ENCODE measurements at regions not wholly inside any gene's neighbourhood (a gene's known extent, or its start where the extent isn't known, plus 50 kb on each side); places are given as distances from the start of the nearest gene placed in this dataset.

DNA sequence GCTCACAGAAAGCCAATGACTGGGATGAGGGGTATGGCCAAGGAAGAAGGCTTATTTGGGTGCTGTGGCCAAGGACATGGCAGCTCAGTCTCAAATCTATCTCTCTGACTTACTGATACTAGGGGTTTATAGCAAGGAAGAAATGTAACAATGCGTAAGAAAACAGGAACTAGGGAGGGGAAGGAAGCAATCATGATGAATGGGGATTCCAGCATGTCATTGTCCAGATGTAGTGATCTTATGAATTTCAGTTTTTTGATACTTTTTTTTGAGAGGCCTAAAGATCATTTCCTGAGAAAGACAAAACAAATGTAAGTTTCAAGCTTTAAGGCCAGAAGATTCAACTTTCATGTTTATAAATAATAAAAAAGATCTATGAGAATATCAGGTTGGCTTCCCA, 298.6 kb upstream of the FAM98A start:
- no peak for DNase-seq (ENCODE audit: low read depth)

- DNase-seq (ENCODE audit: low read depth) = no peak
Observed at GRCh38 chr2:33893824-33894223, 294.7 kb upstream of the FAM98A start.

GRCh38 chr2:33891616-33892015, 292.5 kb upstream of the FAM98A start:
- DNase-seq (ENCODE audit: low read depth) = no peak

DNA sequence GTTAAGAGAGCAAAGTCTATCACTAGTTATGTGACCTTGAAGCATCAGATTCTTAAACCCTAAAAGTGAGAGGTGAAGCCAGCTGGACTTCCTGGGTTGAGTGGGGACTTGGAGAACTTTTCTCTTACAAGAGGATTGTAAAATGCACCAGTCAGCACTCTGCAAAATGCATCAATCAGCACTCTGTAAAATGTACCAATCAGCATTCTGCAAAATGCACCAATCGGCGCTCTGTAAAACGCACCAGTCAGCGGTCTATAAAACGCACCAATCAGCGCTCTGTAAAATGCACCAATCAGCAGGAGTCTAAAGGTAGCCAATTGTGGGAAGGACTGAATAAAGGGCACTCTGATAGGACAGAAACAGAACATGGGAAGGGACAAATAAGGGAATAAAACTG, 291.6 kb upstream of the FAM98A start:
- no peak for DNase-seq (ENCODE audit: low read depth)

GRCh38 chr2:33877348-33878016, 278.4 kb upstream of the FAM98A start:
- DNase-seq (ENCODE audit: low read depth) = no peak

DNA sequence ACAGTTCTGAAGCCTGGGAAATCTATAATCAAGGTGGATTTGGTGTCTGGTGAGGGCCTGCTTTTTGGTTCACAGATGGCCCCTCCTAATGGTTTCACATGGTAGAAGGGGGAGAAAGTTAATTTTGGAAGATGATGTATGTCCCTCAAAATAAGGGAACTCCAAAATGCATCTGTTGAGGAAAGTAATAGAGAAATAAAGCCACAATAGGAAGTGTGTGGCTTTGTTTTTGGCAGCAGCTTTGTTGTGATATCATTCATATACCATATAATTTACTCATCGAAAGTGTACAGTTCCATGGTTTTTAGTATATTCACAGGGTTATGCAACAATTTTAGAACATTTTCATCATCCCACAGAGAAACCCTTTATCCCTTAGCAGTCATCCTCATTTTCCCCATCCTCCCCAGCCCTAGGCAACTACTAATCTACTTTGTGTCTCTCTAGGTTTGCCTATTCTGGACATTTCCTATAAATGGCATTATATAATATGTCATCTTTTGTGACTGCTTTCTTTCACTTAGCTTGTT, 274.0 kb upstream of the FAM98A start:
- no peak for DNase-seq (ENCODE audit: low read depth)

DNA sequence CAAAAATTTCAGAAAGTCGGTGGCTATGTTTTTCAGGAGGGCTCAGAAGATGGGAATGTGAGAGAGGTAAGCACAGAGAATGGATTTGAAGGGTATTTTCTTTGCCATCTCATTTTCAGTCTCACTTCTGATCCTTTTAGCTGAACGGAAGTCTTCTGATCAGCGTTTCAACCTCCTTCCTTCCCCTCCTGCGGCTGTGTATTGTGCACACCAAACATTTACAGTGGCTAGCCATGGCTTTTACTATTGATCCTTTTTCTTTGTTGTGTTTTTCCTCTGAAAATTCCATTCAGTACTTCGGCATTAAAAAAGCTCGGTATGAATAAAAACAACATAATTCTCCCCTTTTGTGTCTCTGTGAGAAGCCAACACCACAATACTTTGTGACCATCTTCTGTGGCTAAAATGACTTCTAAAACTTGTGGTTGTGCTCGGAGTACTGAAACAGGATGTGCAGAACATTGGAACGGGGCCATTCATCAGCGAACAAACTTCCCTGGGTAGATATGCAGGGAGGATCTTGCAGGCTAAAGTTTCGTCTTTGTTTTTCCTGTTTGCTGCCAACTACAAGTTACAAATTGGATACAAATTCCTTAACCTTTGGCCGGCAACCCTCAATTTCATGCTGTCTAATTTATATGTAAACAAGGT, 260.8 kb upstream of the FAM98A start:
- DNase-seq (ENCODE audit: low read depth) = peak; percentile 56

- no peak for DNase-seq (ENCODE audit: low read depth)
Observed at GRCh38 chr2:33859176-33859575, 260.1 kb upstream of the FAM98A start.

- peak; percentile 74 for DNase-seq (ENCODE audit: low read depth)
Observed at GRCh38 chr2:33848486-33848885, 249.4 kb upstream of the FAM98A start.

DNA sequence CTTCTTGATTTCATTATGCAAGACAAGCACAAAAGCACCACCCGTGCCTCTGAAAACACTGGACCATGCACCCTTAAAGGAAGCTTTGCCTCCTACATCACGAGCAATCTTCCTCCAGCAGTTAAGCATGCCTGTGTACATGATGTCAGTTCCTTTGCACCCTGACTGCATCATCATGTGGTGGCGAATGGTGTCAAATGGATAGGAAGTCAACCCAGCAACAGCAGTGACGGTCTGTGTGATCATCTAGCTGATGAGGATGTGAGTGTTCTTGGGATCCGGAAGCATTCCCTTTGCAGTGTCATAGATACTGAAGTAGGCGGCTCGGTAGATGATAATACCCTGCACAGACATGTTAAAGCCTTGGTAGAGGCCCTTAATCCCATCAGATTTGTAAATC, 240.7 kb upstream of the FAM98A start:
- no peak for DNase-seq (ENCODE audit: low read depth)

DNA sequence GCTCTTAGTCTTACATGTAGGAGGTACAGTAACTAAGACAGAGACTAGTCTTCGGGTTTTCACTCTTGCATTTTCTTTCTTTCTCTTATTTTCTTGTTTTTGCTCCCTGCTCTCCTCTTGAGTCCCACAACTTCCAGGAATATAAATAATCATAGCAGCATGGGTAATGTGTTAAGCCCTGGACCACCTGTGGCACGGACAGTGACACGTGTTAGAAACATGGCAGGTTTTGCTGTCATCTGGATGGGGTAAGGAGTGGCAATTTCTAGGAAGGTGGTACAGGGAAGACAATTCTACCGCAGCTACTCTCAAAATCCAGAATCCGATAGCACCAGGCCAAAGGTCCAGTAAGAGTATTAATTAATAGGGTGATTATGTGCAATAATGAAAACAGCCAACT, 237.5 kb upstream of the FAM98A start:
- DNase-seq (ENCODE audit: low read depth) = no peak

DNA sequence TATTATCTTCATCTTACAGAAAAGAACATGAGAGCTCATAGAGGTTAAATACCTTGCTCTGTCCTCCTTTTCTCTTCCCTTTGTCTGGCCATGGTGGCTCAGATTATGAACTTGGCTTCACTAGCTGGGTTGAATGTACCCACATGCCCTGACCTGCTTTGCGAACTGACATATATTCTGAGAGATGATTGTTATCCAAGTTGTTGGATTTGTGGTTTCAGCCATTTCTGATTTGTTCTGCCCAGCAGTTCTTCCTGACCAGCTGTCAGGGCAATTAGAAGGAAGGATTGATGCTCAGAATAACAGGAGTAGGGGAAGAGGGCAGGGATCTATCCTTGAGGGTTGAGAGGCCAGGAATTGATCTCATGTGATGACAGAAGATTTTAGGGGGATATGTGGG, 236.8 kb upstream of the FAM98A start:
- peak; percentile 15 for DNase-seq (ENCODE audit: low read depth)

GRCh38 chr2:33822964-33823363, 223.9 kb upstream of the FAM98A start:
- no peak for DNase-seq (ENCODE audit: low read depth)

DNA sequence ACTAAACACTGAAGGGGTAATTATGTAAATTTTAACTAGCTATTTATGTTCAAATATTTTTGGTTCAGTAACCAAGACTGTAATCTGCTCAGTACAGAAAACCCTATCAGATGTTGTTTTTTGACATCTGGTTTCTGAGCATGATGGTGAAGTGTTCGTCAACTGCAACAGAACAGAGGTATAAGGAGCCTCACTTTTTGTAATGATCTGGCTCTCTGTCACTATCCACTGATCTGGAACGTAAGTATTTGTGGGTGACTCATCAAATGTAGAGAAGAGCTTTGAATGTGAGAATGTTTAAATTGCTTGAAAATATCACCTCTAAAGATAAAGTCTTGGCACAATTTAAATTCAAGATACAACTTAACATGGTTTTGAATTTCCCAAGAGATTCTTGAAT, 213.6 kb upstream of the FAM98A start:
- DNase-seq (ENCODE audit: low read depth) = peak; percentile 48

- peak; percentile 100 for DNase-seq (ENCODE audit: low read depth)
Observed at GRCh38 chr2:33810046-33810835, 211.1 kb upstream of the FAM98A start.

- DNase-seq (ENCODE audit: low read depth) = peak; percentile 81
Observed at GRCh38 chr2:33806041-33806440, 206.9 kb upstream of the FAM98A start.

- DNase-seq (ENCODE audit: low read depth) = peak; percentile 23
Observed at GRCh38 chr2:33804155-33804554, 205.1 kb upstream of the FAM98A start.

DNA sequence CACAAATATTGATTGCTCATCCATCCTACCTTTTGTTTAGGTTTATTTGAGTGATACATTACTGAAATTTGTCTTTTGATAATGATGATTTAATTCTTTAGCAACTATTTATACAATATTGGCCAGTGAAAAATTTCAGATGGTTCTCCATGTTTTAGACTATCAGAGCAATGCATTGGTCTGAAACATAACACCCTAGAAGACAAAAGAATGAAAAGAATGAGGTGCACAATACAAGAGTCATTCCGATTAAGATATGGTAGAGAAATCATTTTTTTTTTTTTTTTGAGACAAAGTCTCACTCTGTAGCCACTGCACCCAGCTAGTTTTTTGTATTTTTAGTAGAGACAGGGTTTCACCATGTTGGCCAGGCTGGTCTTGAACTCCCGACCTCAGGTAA, 197.4 kb upstream of the FAM98A start:
- DNase-seq (ENCODE audit: low read depth) = no peak

GRCh38 chr2:33791625-33792024, 192.5 kb upstream of the FAM98A start:
- DNase-seq (ENCODE audit: low read depth) = peak; percentile 95

DNA sequence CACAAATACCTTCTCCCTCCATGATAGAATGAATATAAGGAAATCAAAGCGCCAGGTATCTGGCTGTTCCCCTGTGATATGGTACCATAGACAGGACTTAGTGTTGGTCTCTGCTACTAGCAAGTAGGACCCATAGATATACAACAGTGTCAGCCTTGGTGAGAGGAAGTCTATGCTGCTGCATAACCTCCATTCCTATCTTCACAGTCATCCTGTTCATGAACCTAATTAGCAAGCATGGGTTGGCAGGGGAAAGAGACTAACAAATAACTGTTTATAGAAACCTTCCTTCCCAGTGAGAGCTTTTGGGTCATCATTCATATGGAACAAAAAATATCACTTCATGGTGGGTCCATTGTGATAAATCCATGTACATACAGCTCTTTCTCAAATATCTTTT, 188.9 kb upstream of the FAM98A start:
- peak; percentile 79 for DNase-seq (ENCODE audit: low read depth)

GRCh38 chr2:33786881-33787280, 187.8 kb upstream of the FAM98A start:
- DNase-seq (ENCODE audit: low read depth) = peak; percentile 16

GRCh38 chr2:33785201-33786106, 186.4 kb upstream of the FAM98A start:
- peak; percentile 66 for DNase-seq (ENCODE audit: low read depth)

Measured in RPMI7951 (cell line).